Esophagus (tissue), 2 donors: ENCODE measurements at regions not wholly inside any gene's neighbourhood (a gene's known extent, or its start where the extent isn't known, plus 50 kb on each side); places are given as distances from the start of the nearest gene placed in this dataset.
"Not testable (repeated sequence)": the region's sequence is repeated elsewhere in the genome, so short reads cannot be mapped to it uniquely, and the experiment has no call there.

Source experiments
- H3K27ac ChIP-seq, 2 donors: one replicate each; pipeline ENCODE4 v1.5.1; 2013; ENCODE audit warnings: low read depth in 2 of 2, mild to moderate bottlenecking in 2 of 2, inconsistent platforms in 1 of 2, low read length in 1 of 2, moderate library complexity in 1 of 2
- H3K27me3 ChIP-seq, 2 donors: one replicate each; pipeline ENCODE4 v1.6.1; 2013; ENCODE audit warnings: low read length in 2 of 2, control low read depth in 1 of 2, mild to moderate bottlenecking in 1 of 2; ENCODE audit not compliant: insufficient read depth in 2 of 2, control insufficient read depth in 1 of 2
- H3K36me3 ChIP-seq, 2 donors: one replicate each; pipeline ENCODE4 v1.6.1; 2013; ENCODE audit warnings: low read length in 1 of 2; ENCODE audit not compliant: control insufficient read depth in 2 of 2, insufficient read depth in 2 of 2
- H3K4me1 ChIP-seq, 2 donors: one replicate each; pipeline ENCODE4 v1.6.1; 2013; ENCODE audit warnings: low read length in 1 of 2; ENCODE audit not compliant: control insufficient read depth in 2 of 2, insufficient read depth in 2 of 2
- H3K4me3 ChIP-seq, 2 donors: one replicate each; pipeline ENCODE4 v1.5.1; 2013; ENCODE audit warnings: low read length in 2 of 2, mild to moderate bottlenecking in 2 of 2, low read depth in 1 of 2, moderate library complexity in 1 of 2
- H3K9me3 ChIP-seq, 2 donors: one replicate each; pipeline ENCODE4 v1.6.1; 2013; ENCODE audit warnings: mild to moderate bottlenecking in 2 of 2, low read depth in 1 of 2, low read length in 1 of 2, moderate library complexity in 1 of 2; ENCODE audit not compliant: control insufficient read depth in 2 of 2, insufficient read depth in 1 of 2
- whole genome bisulfite sequencing, 2 donors: extraction: QIAGEN DNeasy Blood & Tissue Kit; methylation state at CpG; one replicate each; pipeline ENCODE4 v1.1.7; 2013; 5-methylcytosine and 5-hydroxymethylcytosine counted together
- donor health status: healthy with polysubstance abuse.
- donor health status: Bipolar disorder and iron deficiency.

GRCh38 chr1:221032637-221033280 lies 153.5 kb downstream of the HLX start:
- 29 to 31% methylated on average over 2 of the region's 2 CpGs for WGBS, 2 donors
- H3K27ac ChIP-seq, result no peak overlapping the region

GRCh38 chr1:221035662-221036153 lies 156.5 kb downstream of the HLX start:
- 30 to 34% methylated on average over 6 of the region's 6 CpGs for WGBS, 2 donors
- no peak overlapping the region for H3K27ac ChIP-seq
- no peaks in the 10 kb centered on the region for H3K9me3 ChIP-seq
- no peaks in the 10 kb centered on the region for H3K4me1 ChIP-seq
- no peaks in the 10 kb centered on the region for H3K27me3 ChIP-seq
- no peak overlapping the region for H3K4me3 ChIP-seq
- H3K36me3 ChIP-seq, result no peaks in the 10 kb centered on the region

More at GRCh38 chr1:221032637-221033280, 153.5 kb downstream of the HLX start:
- Histone ChIP-seq H3K4me3 (no peak overlapping the region), H3K36me3 (no peaks in the 10 kb centered on the region), H3K27me3 (no peaks in the 10 kb centered on the region), H3K9me3 (no peaks in the 10 kb centered on the region), H3K4me1 (no peaks in the 10 kb centered on the region)

GRCh38 chr1:221039616-221040015 lies 160.4 kb downstream of the HLX start:
- Histone ChIP-seq H3K9me3 (no peaks in the 10 kb centered on the region), H3K4me1 (no peaks in the 10 kb centered on the region), H3K27me3 (no peaks in the 10 kb centered on the region), H3K27ac (no peak overlapping the region), H3K4me3 (no peak overlapping the region), H3K36me3 (no peaks in the 10 kb centered on the region)
- 72 to 85% methylated on average over 1 of the region's 1 CpG for WGBS, 2 donors

DNA sequence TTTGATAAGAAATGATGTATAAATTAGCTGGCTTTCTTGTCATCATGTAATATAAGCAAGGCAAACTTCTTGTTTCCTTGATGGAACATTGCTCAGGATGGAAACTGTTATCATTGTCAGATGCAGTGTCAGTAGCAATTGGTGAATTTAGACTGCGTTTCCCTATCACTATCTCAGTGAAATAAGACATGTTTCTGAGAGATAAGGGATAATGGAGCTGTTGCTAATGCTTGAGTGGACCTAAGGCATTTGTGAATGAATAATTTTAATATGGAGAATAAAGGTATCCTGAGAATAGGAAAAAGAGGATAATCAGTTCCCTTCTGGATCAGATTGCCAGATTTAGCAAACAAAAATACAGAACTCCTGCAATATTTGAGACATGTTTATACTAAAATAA lies 160.9 kb downstream of the HLX start:
- Histone ChIP-seq H3K4me3 (no peak overlapping the region), H3K4me1 (no peaks in the 10 kb centered on the region), H3K36me3 (no peaks in the 10 kb centered on the region), H3K27me3 (no peaks in the 10 kb centered on the region), H3K27ac (no peak overlapping the region), H3K9me3 (no peaks in the 10 kb centered on the region)
- WGBS, 2 donors, result 66 to 74% methylated on average over 1 of the region's 1 CpG

DNA sequence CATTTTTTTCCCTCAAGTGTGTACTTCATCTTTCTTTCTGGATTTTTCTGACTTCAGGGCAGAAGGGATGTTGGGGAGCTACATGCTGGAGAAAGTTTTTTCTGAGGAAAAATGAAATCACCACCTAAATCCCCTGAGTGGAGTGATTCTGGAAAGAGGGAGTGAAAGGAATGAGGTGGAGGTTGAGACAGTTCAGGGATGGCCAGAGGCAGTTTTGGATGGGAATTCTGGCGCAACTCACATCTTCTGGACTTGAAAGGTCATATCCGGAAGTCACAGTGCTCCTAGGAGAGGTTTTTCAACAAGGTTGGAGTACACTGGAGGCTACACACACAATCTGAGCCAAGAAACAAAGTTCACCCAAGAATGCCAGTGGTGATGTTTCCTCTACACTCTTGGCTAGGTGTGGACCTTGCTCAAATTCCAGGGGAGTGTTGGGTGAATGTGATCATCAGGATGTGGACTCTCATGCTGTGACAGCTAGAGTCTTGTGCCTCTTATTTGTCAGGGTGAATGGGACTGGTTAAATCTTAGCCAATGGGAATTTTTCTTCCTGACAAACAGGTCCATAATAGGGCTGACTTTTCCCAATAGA lies 161.5 kb downstream of the HLX start:
- Histone ChIP-seq H3K4me3 (no peak overlapping the region), H3K36me3 (no peaks in the 10 kb centered on the region), H3K27ac (no peak overlapping the region), H3K27me3 (no peaks in the 10 kb centered on the region), H3K4me1 (no peaks in the 10 kb centered on the region), H3K9me3 (no peaks in the 10 kb centered on the region)
- 74 to 77% methylated on average over 2 of the region's 2 CpGs for WGBS, 2 donors

- Histone ChIP-seq H3K9me3 (no peaks in the 10 kb centered on the region), H3K4me3 (no peak overlapping the region), H3K4me1 (no peaks in the 10 kb centered on the region), H3K27ac (no peak overlapping the region), H3K27me3 (no peaks in the 10 kb centered on the region), H3K36me3 (no peaks in the 10 kb centered on the region)
Measured at GRCh38 chr1:221044538-221044937, 165.3 kb downstream of the HLX start.

DNA sequence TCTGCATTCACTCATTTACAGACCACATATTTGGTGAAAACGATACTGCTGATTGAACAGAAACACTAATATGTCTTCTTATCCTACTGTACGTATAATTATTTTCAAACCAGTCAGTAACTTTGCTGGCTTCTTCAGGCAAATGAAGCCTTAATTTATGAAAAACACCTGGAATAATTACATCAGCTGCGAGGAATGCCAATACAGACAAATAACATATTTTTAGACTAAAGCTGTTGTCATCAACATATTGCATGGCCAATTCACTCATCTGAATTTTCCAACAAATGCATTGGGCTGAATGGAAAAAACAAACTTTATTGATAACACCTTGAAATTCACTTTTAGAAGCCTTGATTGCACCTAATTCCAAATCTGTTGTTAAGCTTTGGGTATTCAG lies 165.9 kb downstream of the HLX start:
- Histone ChIP-seq H3K9me3 (no peaks in the 10 kb centered on the region), H3K27me3 (no peaks in the 10 kb centered on the region), H3K4me1 (no peaks in the 10 kb centered on the region), H3K4me3 (no peak overlapping the region), H3K36me3 (no peaks in the 10 kb centered on the region), H3K27ac (no peak overlapping the region)
- WGBS, 2 donors, result 85 to 91% methylated on average over 3 of the region's 3 CpGs

GRCh38 chr1:221045842-221046831 lies 166.9 kb downstream of the HLX start:
- no peak overlapping the region for H3K4me3 ChIP-seq
- H3K9me3 ChIP-seq, result no peaks in the 10 kb centered on the region
- WGBS, 2 donors, result 62 to 67% methylated on average over 5 of the region's 5 CpGs
- no peak overlapping the region for H3K27ac ChIP-seq
- no peaks in the 10 kb centered on the region for H3K27me3 ChIP-seq
- no peaks in the 10 kb centered on the region for H3K4me1 ChIP-seq
- H3K36me3 ChIP-seq, result no peaks in the 10 kb centered on the region

DNA sequence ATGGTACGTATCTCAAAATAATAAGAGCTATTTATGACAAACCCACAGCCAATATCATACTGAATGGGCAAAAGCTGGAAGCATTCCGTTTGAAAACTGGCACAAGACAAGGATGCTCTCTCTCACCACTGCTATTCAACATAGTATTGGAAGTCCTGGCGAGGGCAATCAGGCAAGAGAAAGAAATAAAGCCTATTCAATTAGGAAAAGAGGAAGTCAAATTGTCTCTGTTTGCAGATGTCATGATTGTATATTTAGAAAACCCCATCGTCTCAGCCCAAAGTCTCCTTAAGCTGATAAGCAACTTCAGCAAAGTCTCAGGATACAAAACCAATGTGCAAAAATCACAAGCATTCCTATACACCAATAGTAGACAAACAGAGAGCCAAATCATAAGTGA lies 172.1 kb downstream of the HLX start:
- H3K36me3 ChIP-seq, H3K27me3 ChIP-seq, H3K27ac ChIP-seq, H3K4me1 ChIP-seq, H3K4me3 ChIP-seq, H3K9me3 ChIP-seq: not testable (repeated sequence)
- 50 to 68% methylated on average over 4 of the region's 4 CpGs for WGBS, 2 donors
